ENCODE measurements at regions not wholly inside any gene's neighbourhood (a gene's known extent, or its start where the extent isn't known, plus 50 kb on each side); places are given as distances from the start of the nearest gene placed in this dataset.

GRCh38 chr16:5693426-5693825, 595.8 kb upstream of the EEF2KMT start:
- FAIRE-seq = no peak

DNA sequence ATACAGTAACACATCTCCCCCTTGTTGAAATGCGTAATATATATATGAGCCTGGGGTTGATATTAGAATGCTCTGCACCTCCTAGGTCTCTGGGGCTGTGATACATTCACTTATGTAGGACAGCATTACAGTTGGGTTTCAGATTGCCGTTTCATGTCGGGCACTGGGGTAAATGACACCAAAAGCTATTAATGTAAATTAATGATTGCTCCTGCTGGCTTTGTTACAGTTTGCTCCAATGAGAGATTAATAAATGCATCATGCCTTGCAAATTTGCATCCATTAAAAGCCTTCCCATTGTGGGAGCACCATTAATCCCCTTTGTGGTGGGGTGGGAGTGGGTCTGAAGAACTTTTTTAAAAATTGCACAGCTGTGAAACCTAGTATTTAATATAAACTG, 584.4 kb upstream of the EEF2KMT start:
- no peak for FAIRE-seq

DNA sequence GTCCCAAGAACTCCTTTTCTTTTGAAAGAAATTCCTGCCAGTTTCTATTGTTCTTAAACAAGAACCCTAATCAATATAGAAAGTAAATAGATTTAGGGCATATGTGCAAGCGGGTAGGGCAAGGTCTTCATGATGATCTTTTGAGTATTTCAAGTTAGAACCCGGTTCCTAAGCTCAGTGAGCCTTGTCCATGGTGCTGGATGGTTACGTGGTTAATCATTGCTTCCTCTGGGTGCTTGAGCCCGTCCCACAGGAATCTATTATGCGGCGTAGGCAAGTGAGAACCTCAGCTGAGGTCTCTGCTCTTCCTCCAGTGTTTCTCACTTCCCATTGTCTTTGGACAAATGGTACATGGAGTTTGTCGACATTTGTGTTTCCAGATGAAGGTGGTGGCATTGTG, 580.8 kb upstream of the EEF2KMT start:
- no peak for FAIRE-seq

- FAIRE-seq = no peak
Observed at GRCh38 chr16:5671421-5671820, 573.8 kb upstream of the EEF2KMT start.

DNA sequence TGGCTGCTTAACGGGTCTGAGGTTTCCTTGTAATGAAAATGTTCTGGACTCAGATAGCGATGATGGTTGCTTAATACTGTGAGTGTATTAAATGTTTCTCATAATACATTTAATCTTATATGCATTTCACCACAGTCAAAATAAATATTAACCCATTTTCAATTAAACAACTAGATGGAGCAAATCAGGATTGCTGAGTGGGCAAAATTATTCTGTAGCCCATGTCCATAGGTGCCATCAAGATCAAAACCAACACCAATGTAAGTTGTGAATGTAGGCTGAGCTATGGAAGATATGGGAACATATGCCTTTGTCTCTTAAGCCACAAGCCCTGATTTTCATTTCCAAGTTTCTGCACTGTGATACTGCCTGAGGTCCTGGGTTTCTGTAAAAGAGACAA, 572.6 kb upstream of the EEF2KMT start:
- FAIRE-seq = no peak

- no peak for FAIRE-seq
Observed at GRCh38 chr16:5668553-5668952, 571.0 kb upstream of the EEF2KMT start.

DNA sequence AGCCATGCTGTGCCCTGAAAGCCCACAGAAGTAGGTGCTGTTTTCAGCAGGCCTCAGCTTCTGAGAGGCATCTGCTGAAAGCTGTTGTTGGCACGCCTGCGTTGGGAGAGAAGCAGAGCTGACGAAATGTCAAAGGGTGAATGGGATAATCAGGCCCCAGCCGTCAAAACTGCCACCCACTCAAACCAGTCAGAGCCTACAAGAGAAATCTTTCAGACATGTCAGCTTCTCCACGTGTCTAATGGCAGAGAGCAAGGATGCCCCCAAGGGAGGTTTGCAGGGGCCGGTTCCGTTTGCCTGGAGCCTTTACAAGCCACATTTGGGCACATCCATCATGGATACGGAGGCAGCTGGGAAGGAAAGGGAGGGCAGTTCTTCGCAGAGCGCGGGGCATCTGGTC, 568.2 kb upstream of the EEF2KMT start:
- no peak for FAIRE-seq

DNA sequence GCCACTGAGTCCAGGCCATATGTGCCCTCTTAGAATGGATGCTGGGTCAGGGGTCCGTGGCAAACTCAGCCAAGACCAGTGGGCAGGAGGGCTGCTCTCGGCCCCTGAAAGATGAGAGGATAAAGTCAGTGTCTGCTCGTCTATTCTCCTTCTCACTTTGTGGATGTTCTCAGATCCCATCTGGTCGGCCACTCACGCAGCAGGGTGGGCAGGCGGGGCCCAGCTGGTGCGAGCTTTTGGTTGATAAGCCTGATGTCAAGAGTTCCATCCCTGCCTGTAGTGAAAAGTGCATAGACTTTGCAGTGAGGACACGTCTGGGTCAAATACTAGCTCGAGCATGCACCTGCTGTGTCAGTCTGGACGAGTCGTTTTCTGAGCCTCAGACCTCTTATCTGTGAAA, 556.2 kb upstream of the EEF2KMT start:
- no peak for FAIRE-seq

GRCh38 chr16:5653041-5653440, 555.4 kb upstream of the EEF2KMT start:
- no peak for FAIRE-seq

- no peak for FAIRE-seq
Observed at GRCh38 chr16:5649762-5650743, 552.5 kb upstream of the EEF2KMT start.

GRCh38 chr16:5647051-5647450, 549.5 kb upstream of the EEF2KMT start:
- no peak for FAIRE-seq

DNA sequence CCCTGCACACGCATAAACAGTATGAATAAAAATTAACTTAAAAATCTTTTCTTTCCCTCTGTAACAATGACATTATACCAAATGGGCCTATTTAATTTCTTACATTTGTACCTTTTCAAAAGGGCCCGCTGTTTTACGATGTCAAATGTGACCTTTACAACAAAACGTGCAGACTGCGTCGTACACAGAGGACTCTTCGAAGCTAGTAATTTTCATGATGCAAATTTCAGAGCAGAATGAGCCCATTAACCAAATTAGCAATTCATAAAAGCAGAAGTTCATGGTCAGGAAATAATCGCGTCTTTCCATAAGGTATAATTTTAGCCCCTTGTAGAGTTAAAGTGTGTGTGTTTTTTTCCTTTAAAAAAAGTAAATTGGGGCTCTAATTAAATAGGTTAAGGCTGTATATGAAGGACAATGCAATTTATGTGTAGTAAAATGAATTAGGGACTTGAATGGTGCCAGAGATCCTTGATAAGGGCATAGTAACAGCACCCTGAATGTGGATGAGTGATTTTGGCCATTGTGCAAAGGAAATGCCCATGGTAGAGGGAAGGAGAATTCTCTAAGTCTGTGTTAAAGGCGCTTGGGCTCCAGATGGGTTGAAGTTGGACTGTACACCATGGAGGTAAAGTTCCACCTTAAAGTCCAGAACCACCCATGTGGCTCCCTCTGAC, 546.4 kb upstream of the EEF2KMT start:
- FAIRE-seq = no peak

DNA sequence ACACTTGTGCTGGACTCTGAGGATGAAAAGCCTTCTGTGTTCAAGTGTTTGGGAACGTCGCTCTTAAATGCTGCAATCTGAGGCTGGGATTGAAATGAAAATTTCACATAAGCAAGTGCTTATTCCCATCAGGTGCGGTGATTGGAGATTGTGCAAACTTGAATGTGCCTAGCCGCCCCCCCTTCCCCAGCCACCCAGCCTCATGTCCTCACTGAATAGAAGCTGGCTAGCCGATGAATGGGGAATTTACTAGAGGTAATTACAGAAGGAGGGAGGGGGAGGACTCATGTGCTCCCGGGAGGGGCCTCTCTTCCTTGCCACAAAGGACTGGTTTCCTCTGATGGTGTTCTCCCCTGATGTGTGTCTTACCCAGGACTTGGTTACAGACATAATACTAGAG, 544.8 kb upstream of the EEF2KMT start:
- FAIRE-seq = no peak

GRCh38 chr16:5642011-5642410, 544.4 kb upstream of the EEF2KMT start:
- FAIRE-seq = no peak

DNA sequence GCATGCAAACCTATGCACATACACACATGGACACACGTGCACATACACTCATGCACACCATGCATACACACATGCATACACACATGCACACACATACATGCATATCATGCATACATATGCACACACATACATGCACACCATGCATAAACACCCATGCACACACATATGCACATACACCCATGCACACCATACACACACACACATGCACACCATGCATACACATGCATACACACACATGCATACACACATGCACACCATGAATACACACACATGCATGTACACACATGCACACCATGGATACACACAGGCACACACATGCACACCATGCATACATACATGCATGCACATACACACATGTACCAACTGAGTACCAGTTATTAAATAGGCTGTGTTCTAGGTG, 543.3 kb upstream of the EEF2KMT start:
- FAIRE-seq = no peak

DNA sequence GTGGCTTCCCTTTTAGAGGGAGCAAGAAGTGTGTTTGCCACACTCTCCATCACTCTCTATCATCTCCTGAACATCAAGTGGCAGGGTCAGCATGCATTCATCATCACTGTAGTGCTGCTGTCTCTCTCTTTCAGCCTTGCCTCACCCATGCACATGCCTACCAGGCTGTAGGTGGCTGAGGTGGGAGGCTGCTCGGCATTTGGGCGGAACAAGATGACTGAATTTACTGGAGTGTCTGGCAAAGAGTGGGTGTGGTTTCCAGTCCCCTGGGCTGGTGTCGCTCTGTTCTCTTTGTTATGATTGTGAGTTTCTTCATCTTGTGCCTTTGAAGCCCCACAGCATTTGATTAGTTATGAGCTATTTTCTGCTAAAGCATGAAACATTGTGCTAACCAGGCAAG, 541.9 kb upstream of the EEF2KMT start:
- FAIRE-seq = no peak

DNA sequence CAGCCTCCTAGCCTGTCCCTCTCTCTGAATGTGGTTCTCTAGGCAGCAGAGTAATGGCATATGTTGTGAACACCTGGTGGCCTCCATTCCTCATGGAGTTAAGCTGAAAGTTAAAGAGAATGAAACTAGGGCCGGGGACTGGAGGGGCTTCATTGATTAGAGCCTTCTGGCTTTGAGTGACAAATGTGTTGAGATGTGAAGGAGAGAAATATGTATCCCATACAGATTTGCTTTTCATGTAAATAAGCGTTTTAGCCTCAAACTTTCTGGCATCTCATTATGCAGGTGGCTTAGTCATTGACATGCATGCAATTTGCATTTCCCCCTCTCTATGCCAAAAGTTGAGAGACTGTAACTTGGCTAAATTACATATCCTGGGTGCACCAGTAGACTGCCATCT, 537.7 kb upstream of the EEF2KMT start:
- no peak for FAIRE-seq

DNA sequence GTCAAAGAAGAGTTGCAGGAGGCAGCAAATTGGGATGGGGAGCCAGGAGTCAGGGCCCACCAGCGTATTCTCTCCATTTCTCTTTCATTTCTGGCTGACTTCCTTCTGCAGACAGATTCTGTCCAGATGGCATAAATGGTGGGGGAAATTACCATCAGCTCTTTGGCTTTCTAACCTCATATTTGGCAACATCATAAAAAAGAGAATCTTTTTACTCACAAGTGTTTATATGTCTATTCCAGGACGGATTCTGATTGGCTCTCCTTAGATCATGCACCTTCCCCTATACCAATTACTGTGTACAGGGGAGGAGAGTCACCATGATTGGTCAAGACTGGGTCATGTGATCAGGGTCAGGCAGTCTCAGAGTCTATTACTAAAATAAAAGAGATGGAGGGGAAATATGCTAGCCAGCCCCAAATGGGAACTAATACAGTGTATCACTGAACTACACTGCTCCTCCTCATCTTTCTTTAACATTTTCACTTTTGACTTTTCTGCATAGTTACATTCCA, 537.1 kb upstream of the EEF2KMT start:
- FAIRE-seq = no peak

DNA sequence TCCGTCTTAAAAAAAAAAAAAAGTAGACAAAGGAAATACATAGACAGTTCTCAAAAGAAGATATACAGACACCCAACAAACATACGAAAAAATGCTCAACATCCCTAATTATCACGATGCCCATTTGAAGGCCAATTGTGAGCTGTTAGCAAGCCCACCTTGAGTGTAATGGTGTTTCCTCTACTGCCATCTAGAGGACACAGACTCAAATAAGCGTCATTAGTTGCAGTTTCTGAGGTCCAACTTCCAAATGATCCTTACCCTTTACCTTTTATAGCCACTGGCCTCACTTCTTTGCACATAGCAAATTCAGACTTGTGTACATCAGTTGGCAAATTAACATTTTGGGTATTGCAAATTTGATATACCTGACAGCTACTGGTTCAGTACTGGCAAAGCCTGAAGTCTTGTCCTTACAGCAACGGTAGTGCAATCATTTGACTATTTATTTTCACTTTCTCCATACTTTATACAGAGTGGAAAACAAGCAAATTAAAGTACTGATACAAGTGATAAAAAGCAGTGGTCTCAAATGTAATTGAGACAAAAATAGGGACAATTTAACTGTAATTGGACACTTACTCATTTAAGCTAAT, 536.3 kb upstream of the EEF2KMT start:
- FAIRE-seq = peak; percentile 46

DNA sequence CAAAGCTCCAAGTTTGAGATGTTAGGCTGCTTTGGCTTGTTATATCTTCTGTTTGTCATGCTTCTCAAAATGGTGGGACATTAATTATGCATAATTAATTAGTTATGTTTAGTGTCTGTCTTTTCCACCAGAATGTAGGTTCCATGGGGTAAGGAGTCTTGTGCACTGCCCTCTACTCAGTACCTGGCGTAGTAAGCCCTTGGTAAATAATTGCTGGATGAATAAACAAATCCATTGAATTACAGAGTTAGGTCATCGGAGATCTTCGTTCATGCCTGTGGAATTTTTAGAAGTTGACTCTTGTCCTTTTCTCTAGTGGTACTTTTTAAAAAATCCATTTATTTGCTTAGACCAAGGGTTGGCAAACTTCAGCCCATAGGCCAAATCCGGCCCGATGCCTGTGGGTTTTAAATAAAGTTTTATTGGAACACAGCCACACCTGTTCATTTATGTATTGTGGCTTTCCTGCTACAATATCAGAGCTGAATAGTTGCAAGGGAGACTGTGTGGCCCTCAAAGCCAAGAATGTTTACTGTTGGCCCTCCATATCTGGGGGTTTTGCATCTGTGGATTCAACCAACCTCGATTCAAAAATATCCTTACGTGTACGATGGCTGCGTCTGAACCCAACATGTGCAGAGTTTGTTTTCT, 524.8 kb upstream of the EEF2KMT start:
- no peak for FAIRE-seq

DNA sequence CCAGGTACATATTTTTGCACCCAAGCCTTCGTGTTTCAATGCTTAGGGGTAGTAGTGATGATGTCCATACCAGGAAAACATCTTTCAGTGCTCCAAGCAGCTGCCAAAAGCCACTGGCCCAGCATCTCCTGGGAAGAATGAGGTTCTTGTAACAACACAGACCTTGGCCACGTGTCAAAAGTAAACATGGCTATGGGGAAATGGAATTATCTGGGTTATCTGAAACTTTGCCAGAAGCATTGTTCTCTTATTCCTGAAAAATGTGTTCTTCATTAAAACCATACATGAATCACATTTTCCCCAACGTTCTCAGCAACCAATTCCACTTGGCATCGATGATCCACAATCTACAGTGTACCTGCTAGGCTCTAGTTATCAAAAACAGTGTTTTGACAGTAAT, 524.2 kb upstream of the EEF2KMT start:
- FAIRE-seq = no peak

DNA sequence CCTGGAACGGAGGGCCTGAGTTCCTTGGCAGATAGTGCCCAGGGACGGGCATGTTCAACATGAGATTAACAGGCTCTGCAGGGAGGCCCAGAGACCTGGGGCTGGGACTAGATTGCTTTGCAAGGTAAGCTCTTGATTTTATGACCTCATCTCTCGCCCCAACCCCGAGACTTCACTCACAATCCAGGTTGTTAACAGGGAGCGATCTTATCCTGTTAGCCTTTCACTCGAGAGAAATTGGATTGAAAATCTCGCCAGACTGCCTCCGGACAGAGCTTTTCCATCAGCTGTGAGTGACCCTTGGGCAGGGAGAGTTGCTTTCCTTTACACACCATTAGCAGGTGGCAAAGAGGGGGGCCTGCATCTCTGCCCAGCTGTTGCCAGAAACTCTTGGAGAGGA, 521.7 kb upstream of the EEF2KMT start:
- no peak for FAIRE-seq

GRCh38 chr16:5616841-5617240, 519.2 kb upstream of the EEF2KMT start:
- no peak for FAIRE-seq
